HG02678 (cell line): ENCODE measurements at regions not wholly inside any gene's neighbourhood (a gene's known extent, or its start where the extent isn't known, plus 50 kb on each side); places are given as distances from the start of the nearest gene placed in this dataset.

ENCODE experiments used
- ATAC-seq: cut with Tn5 transposase; IDR thresholded peaks from one replicate; pipeline ENCODE4 v1.9.1; 2021; ENCODE audit warnings: mild to moderate bottlenecking, moderate library complexity; ENCODE audit not compliant: unreplicated experiment

GRCh38 chr2:16149349-16150243, 209.2 kb downstream of the MYCN start:
- ATAC-seq = no peak

GRCh38 chr2:16148632-16149348, 208.4 kb downstream of the MYCN start:
- no peak for ATAC-seq

DNA sequence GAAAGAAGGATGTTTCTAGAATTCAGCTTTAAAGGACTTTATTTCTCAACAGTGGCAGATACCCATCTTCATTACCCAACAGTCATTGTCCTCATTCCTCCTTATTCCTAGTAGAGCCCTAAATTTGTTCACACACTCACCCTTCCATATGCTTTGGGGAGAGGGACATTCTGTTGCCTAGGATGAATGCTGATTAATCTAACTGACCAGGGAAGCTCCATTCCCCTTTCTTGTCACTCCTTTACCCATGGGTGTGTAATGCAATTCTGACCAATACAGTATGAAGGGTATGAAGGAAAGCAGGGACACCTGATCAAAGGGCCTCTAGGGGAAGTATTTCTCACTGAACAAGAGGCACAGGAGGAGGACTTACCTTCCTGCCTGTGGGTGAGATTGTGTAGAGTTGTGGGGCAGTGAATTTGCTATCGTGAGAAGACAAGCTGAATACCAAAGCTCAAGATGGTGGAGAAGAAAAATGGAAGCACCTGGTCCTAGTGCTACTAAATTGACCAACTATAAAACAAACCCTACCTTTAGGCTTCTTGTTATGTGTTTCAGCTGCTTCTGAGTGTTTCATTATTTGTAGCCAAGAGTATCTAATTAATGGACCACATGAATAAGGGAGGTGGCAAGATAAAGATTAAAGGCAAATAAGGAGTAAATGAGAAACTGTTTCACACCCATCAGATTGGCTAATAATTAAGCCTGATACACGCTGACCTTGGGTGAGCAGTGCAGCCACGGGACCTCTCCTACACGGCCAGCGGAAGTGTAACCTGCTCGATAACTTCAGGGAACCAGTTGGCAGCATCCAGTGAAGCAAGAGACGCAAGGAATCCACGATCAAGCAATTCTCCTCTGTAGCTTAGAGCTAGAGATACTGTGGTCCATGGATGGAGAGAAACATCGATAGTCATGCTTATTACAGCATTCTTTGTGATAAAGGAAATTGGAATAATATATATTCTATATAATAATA, 202.3 kb downstream of the MYCN start:
- ATAC-seq = no peak

GRCh38 chr2:16141641-16141921, 201.2 kb downstream of the MYCN start:
- ATAC-seq = no peak

DNA sequence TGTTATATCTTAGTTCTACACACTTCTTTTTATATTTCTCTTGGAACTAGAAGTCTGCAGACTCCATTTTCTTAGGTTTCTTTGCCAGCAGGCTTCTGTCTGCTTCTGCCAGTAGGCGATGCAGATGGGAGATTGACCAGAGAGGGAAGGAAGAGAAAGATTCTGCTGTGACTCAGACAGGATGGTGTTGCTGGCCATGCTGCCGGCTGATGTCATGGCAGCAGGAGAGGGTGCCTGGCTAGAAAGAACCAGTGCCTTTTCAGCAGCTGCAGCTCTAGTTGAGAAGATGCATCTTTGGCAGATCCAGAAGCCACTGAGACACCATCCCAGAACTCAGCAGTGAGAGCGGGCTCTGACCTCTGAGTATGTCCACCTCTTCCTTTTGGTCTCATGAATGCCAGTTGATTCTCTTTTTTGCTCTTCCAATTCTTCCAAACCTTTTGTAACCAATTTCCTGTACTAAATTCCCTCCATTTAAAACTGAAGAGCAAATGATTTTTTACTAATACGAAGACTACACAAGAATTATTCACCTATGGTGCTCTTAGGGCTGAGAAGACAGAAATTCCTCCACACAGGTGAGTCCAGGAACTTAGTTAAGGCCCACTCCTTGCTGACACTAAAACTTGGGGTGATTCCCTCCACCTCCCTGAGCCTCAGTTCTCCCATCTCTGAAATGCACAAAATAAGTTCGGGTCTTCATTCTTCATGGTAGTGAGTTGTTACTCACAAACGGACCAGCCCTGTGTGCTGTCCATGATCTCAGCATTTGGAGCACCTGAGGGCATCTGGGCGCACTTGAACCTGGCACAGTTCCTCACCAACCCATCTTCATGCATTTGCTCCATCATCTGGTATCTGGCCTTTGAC, 200.7 kb downstream of the MYCN start:
- ATAC-seq = no peak

GRCh38 chr2:16139663-16140615, 199.6 kb downstream of the MYCN start:
- no peak for ATAC-seq

DNA sequence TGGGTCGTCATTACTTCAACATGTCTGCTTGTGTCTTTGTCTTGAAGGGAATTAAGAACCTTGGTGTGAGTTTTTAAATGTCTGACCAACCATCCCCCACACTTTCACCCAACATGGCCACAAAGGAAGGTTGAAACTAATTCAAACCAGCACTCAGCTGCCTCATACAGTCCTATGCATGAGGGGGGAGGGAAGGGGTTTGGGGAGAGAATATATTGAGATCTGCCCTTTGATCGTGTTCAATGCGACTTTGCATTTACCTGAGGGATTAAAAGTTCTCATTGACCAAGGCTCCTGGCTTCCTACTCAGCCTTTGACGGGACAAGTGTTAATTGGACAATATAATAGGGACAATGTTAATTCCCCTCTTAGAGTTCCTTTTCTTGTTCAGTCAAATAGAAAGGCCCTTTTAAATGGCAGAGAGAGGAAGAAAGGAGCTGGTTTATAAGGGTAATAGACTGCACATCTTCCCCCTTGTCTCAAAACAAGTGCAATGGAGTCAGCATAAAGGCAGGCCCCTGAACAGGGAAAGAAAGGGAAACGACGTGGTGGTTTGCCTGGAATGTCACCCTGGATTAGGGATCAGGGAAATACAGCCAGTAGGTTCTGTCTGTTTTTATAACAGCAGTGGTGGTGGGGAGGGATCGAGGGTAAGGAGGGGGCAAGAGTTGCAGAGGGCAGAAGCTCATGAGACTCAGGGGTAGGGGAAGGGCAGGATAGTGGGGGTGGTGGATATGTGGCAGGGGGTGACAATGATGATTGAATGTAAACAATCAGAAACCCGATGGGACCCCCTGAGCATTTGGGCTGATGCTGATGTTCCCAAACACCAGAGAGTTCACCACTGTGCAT, 198.7 kb downstream of the MYCN start:
- no peak for ATAC-seq

DNA sequence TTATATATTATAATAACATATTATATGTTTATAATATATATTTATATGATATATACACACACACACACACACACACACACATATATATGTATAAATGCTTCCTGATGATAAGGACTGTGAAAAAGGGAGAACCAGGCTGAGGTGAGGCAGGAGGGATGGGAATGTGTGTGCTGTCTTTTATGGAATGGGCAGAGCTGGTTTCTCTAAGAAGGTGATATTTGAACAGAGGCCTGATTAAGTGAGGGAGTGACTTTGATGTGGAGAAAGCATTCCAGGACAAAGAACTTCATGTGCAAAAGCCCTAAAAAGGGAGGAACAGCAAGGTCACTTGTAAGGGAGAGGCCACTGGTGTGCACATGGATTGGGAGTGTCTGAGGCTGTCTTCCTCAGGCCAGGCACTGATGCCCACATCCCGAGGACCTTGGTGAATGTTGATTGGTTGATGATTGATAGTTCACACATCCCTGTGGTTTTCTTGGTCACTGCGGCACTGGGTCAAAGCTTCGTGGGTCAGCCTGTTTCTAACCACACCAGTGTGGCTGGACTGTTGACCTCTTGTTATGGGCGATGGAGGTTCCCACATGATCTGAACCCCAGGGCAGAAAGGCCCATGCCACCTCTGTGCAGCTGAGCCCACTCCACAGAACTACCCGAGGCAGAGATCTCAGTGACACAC, 196.9 kb downstream of the MYCN start:
- no peak for ATAC-seq

DNA sequence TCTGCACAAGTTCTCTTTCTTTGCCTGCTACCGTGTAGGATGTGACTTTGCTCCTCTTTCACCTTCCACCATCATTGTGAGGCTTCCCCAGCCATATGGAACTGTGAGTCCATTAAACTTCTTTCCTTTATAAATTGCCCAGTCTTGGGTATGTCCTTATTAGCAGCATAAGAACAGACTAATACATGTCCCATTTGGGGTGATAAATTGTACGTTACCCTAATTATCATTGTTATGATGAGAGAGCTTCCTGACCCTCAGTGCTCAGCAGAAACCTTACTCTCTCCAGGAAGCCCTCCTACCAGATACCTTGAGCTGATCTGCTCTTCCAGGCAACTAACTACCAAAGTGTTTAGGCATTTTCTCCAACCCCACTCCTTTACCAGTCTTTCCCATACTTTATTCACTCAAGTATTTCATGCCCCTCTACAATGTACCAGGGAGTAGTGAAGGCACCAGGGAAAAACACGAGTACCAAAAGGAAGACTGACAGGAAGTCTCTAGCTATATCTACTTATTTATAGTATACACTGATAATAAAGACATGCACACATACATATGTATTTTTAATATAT, 196.2 kb downstream of the MYCN start:
- no peak for ATAC-seq

DNA sequence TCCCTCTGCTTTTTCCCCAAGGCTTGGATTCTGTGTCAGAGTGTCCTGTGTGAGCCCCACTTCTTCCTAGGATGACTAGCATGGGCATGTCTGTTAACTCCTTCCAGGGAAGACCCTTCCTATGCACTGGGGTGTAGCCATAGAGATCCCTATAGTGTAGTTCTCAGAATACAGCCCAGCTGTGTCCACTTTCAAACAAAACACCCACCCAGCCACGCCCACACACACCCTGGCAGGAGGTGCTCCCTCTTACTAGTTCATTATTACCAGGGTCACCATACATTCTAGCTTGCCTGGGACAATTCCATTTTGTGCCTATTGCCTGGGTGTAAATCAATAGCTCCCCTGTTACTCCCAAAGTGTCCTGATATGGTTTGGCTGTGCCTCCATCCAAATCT, 195.6 kb downstream of the MYCN start:
- no peak for ATAC-seq

- no peak for ATAC-seq
Observed at GRCh38 chr2:16135196-16135912, 195.0 kb downstream of the MYCN start.

DNA sequence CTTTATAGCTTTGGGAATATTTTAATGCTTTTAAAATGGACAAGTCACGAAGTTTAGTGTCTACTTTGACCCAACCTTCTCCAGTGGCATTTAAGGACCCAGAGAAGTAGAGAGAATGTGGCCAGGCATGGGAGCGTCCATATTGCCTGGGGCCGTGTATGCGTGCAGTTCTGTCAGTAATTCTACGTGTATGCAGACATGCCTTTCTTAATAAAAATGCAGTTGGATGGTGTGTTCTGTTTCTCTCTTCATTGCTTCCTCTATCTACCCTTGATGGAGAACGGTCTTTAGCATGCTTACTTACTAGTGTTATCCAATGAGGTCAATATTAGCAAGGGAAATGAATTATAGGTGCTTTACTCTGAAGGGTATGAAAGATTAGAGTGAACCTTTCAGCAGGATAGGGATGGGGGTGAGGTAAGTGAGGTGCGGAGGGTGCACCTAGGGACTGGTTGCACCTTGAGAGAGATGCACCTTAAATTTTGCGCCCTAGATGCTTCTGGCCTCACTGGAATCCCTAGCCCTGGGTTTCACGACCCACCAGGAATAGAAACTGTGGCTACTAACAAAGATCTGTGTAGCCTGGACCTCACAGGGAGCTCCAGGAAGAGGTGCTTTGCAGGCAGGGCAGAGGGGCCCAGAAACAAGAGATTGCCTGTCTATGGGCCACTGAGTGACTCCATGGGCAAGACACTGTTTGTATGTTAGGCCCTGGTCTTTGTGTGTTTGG, 194.3 kb downstream of the MYCN start:
- ATAC-seq = no peak

DNA sequence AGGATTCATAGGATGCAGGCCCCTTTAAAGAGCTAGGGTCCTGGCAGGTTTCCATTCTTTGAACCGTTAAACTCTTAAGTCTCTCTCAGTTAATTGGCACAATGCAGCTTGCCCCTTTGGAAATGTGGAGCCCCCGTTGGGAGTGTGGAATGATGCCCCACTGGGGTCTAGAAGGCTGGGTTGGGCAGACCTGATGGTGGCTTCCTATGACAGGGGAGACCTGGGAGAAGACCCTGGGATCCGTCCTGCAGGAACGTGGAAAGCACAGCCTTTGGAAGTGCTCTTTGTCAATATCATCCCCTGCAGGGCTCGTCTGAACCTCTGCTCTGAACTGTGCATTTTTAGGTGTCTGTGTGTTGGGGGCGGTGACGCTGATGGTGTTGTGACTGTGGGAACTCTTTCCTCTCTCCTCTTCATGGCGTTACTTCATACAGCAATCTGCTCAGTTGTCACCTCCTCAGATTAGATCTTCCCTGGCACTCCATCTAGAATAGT, 190.6 kb downstream of the MYCN start:
- ATAC-seq = no peak

- no peak for ATAC-seq
Observed at GRCh38 chr2:16130541-16130880, 190.2 kb downstream of the MYCN start.

DNA sequence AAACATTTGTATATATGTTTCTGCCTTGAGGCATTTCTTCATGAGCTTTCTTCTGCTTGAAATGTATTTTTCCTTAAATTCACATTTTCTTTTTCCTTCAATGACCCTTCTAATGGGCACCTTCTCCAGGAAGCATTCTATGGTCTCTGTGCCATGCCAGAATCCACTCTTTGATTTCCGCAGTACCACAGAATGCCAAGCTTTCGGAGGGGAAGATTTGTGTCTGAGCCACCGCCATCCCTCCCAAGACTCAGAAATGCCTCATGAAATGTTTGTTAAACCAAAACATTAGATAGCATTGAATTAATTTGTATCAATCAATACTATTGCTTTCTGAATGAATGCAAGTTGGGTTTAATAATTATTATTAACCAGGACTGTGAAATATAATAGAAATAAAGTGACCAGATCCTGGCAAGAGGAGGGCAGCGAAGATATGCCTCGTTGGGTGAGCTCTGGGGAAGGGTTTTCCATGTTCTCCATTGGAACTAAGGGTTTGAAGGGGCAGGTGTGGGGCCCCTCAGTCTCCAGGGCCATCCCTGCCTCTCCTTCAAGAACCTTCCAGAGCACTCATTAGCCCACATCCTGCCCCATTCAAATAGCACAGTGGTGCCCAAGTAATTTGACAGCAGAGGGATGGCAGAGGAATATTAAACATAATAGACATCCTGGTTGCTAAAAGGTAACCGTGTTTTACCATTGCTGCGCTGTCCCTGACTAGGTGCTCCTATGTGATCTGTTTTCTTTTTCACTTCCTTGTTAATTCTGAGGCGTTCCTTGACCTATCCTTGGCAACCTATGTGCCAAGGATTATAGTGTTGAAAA, 189.6 kb downstream of the MYCN start:
- ATAC-seq = no peak
